ENCODE measurements at regions not wholly inside any gene's neighbourhood (a gene's known extent, or its start where the extent isn't known, plus 50 kb on each side); places are given as distances from the start of the nearest gene placed in this dataset.

GRCh38 chr11:122594986-122595645, 60.4 kb upstream of the UBASH3B start:
- Histone ChIP-seq H3K27me3 (replicated peaks; ENCODE audit: insufficient read depth, low read length) (no peaks in the 10 kb centered on the region), H3K4me3 (ENCODE audit: low read length) (no peak overlapping the region), H3K4me1 (ENCODE audit: low read length) (no peaks in the 10 kb centered on the region), H4K20me1 (ENCODE audit: insufficient read depth, low read length) (no peaks in the 10 kb centered on the region), H3K9me3 (replicated peaks; ENCODE audit: insufficient read depth, low read length) (no peaks in the 10 kb centered on the region), H3K79me2 (ENCODE audit: low read length) (no peaks in the 10 kb centered on the region), H3K27ac (ENCODE audit: low read length) (no peak overlapping the region), H3K9ac (ENCODE audit: low read length) (no peak overlapping the region), H3F3A (ENCODE audit: insufficient read depth, low read length) (no peaks in the 10 kb centered on the region), H3K36me3 (replicated peaks; ENCODE audit: insufficient read depth, low read length) (no peaks in the 10 kb centered on the region), H3K4me2 (ENCODE audit: low read depth, low read length) (no peak overlapping the region), H3K9me2 (replicated peaks; ENCODE audit: insufficient read depth, low read length) (no peaks in the 10 kb centered on the region), H2AFZ (ENCODE audit: low read length) (no peak overlapping the region)
- TF ChIP-seq EZH2 (optimal IDR thresholded peaks at IDR 0.05; ENCODE audit: low read depth, low read length) (no peak), EZH2phosphoT487 (IDR thresholded peaks at IDR 0.05; ENCODE audit: low read length) (no peak)
- TF ChIP-seq, protein P1, sequence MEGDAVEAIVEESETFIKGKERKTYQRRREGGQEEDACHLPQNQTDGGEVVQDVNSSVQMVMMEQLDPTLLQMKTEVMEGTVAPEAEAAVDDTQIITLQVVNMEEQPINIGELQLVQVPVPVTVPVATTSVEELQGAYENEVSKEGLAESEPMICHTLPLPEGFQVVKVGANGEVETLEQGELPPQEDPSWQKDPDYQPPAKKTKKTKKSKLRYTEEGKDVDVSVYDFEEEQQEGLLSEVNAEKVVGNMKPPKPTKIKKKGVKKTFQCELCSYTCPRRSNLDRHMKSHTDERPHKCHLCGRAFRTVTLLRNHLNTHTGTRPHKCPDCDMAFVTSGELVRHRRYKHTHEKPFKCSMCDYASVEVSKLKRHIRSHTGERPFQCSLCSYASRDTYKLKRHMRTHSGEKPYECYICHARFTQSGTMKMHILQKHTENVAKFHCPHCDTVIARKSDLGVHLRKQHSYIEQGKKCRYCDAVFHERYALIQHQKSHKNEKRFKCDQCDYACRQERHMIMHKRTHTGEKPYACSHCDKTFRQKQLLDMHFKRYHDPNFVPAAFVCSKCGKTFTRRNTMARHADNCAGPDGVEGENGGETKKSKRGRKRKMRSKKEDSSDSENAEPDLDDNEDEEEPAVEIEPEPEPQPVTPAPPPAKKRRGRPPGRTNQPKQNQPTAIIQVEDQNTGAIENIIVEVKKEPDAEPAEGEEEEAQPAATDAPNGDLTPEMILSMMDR (IDR thresholded peaks at IDR 0.05; ENCODE audit: low read length) = no peak
- DNase-seq = no peak

DNA sequence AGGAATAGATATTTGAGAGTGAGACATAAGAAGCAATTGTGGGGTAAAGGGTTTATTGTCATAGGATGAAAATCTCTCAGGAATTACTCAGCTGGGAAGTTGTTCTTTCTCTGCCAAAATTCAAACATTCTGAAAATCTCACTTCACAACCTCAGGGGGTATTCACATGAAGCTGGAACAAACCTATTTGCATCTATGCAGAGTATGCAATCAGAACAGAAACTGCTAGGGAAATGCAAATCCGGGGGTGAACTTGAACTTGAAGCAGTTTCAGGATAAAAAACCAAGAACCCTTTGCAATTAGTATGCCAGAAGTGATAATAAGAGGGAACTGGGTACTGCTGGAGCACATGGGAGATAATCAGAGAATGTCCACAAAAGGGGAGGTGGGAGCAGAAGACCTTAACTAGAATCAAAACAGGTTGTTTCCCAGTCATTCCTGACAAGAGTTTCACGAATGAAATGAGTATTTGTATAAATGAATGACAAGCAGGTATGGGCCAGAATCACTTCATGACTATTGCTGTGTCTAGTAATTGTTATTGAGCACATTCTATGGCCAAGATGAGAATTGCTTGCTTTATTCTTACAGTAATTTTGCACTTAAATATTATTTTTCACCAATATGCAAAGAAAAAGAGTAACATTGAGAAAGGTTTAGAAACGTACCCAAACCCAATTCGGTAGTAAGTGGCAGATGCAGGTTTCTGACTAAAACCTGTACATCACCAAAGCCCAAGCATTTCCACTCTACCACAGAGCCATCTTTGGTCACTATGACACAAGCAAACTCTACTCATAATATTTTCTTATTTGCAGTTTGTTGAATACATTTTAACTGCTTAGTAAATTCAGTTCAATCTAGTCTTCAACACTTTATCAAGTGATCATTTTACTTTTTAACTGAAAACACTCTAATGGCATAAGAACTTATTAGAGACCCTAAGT, 61.8 kb upstream of the UBASH3B start:
- no peak overlapping the region for H3K27ac ChIP-seq (ENCODE audit: low read length)
- no peaks in the 10 kb centered on the region for H3K4me1 ChIP-seq (ENCODE audit: low read length)
- DNase-seq = no peak
- H3K9me2 ChIP-seq (replicated peaks; ENCODE audit: insufficient read depth, low read length) = no peaks in the 10 kb centered on the region
- H3K9me3 ChIP-seq (replicated peaks; ENCODE audit: insufficient read depth, low read length) = no peaks in the 10 kb centered on the region
- H3K9ac ChIP-seq (ENCODE audit: low read length) = no peak overlapping the region
- H3K36me3 ChIP-seq (replicated peaks; ENCODE audit: insufficient read depth, low read length) = no peaks in the 10 kb centered on the region
- H3K4me2 ChIP-seq (ENCODE audit: low read depth, low read length) = no peak overlapping the region
- TF ChIP-seq EZH2phosphoT487 (IDR thresholded peaks at IDR 0.05; ENCODE audit: low read length) = no peak
- TF ChIP-seq, protein P1 (IDR thresholded peaks at IDR 0.05; ENCODE audit: low read length) = no peak
- no peak for TF ChIP-seq EZH2 (optimal IDR thresholded peaks at IDR 0.05; ENCODE audit: low read depth, low read length)
- H3F3A ChIP-seq (ENCODE audit: insufficient read depth, low read length) = no peaks in the 10 kb centered on the region
- no peak overlapping the region for H2AFZ ChIP-seq (ENCODE audit: low read length)
- H3K4me3 ChIP-seq (ENCODE audit: low read length) = no peak overlapping the region
- no peaks in the 10 kb centered on the region for H4K20me1 ChIP-seq (ENCODE audit: insufficient read depth, low read length)
- H3K79me2 ChIP-seq (ENCODE audit: low read length) = no peaks in the 10 kb centered on the region
- no peaks in the 10 kb centered on the region for H3K27me3 ChIP-seq (replicated peaks; ENCODE audit: insufficient read depth, low read length)

GRCh38 chr11:122592641-122593040, 62.9 kb upstream of the UBASH3B start:
- TF ChIP-seq, protein P1 (IDR thresholded peaks at IDR 0.05; ENCODE audit: low read length) = no peak
- H3K27me3 ChIP-seq (replicated peaks; ENCODE audit: insufficient read depth, low read length) = no peaks in the 10 kb centered on the region
- DNase-seq = no peak
- H3K4me2 ChIP-seq (ENCODE audit: low read depth, low read length) = no peak overlapping the region
- no peak overlapping the region for H2AFZ ChIP-seq (ENCODE audit: low read length)
- H3K36me3 ChIP-seq (replicated peaks; ENCODE audit: insufficient read depth, low read length) = no peaks in the 10 kb centered on the region
- H4K20me1 ChIP-seq (ENCODE audit: insufficient read depth, low read length) = no peaks in the 10 kb centered on the region
- no peak overlapping the region for H3K9ac ChIP-seq (ENCODE audit: low read length)
- no peaks in the 10 kb centered on the region for H3F3A ChIP-seq (ENCODE audit: insufficient read depth, low read length)
- no peak overlapping the region for H3K27ac ChIP-seq (ENCODE audit: low read length)
- no peaks in the 10 kb centered on the region for H3K4me1 ChIP-seq (ENCODE audit: low read length)
- no peaks in the 10 kb centered on the region for H3K9me3 ChIP-seq (replicated peaks; ENCODE audit: insufficient read depth, low read length)
- no peaks in the 10 kb centered on the region for H3K79me2 ChIP-seq (ENCODE audit: low read length)
- no peaks in the 10 kb centered on the region for H3K9me2 ChIP-seq (replicated peaks; ENCODE audit: insufficient read depth, low read length)
- no peak overlapping the region for H3K4me3 ChIP-seq (ENCODE audit: low read length)
